ENCODE measurements at regions not wholly inside any gene's neighbourhood (a gene's known extent, or its start where the extent isn't known, plus 50 kb on each side); places are given as distances from the start of the nearest gene placed in this dataset.

DNA sequence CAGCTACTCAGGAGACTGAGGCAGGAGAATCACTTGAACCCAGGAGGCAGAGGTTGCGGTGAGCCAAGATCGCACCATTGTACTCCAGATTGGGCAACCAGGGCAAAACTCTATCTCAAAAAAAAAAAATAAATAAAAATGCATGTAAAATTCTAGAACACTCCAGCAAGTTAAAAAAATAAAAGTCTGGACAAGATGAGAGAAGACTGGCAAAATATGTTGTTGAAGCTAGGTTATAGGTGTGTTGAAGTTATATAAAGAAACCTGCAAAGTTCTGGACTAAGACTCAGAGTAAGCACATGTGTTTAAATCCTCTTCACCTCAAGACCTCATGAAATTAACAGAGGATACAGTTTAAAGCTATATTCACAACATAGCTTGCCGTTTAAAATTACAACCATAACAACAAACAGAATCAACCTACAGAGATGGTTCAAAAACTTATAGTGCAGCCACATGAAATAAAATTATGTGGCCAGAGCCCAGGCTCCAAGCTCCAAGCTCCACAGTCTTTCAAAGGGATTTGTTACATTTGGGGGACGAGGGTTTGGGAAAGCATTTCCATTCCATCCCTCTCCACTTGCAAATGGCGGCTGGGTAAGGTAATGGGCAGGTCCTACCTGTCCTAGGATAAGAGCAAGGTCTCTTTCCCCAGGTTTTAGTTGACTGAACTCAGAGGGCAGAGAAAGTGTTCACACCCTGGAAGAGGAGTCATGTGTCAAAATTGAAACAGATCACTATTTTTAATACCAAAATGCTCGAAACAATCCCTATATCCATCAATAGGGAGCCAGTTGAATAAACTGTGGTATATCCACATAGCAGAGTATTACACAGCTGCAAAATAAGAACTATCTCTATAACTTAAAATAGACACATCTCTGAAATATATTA is 59.9 kb upstream of the MYCN start:
- in situ Hi-C loops (cut with MboI; ENCODE audit: low sequenced_read_pairs, unreplicated experiment): no loop called here
- TF ChIP-seq, protein P1, sequence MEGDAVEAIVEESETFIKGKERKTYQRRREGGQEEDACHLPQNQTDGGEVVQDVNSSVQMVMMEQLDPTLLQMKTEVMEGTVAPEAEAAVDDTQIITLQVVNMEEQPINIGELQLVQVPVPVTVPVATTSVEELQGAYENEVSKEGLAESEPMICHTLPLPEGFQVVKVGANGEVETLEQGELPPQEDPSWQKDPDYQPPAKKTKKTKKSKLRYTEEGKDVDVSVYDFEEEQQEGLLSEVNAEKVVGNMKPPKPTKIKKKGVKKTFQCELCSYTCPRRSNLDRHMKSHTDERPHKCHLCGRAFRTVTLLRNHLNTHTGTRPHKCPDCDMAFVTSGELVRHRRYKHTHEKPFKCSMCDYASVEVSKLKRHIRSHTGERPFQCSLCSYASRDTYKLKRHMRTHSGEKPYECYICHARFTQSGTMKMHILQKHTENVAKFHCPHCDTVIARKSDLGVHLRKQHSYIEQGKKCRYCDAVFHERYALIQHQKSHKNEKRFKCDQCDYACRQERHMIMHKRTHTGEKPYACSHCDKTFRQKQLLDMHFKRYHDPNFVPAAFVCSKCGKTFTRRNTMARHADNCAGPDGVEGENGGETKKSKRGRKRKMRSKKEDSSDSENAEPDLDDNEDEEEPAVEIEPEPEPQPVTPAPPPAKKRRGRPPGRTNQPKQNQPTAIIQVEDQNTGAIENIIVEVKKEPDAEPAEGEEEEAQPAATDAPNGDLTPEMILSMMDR (IDR thresholded peaks at IDR 0.05; ENCODE audit: borderline replicate concordance, control extremely low read depth, extremely low read depth, insufficient read depth, missing control alignments): no peak
- no peak for DNase-seq (ENCODE audit: low spot score)

DNA sequence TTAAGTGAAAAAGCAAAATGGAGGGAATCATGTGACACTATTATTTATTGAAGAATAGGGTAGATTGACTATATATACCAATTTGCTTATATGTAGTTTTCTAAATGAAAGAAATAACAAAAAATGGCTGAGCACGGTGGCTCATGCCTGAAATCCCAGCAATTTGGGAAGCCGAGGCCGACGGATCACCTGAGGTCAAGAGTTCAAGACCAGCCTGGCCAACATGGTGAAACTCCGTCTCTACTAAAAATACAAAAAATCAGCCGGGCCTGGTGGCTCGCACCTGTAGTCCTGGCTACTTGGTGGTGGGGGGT is 59.3 kb upstream of the MYCN start:
- TF ChIP-seq, protein P1 (IDR thresholded peaks at IDR 0.05; ENCODE audit: borderline replicate concordance, control extremely low read depth, extremely low read depth, insufficient read depth, missing control alignments): no peak
- in situ Hi-C loops (cut with MboI; ENCODE audit: low sequenced_read_pairs, unreplicated experiment): no loop called here
- DNase-seq (ENCODE audit: low spot score): no peak

DNA sequence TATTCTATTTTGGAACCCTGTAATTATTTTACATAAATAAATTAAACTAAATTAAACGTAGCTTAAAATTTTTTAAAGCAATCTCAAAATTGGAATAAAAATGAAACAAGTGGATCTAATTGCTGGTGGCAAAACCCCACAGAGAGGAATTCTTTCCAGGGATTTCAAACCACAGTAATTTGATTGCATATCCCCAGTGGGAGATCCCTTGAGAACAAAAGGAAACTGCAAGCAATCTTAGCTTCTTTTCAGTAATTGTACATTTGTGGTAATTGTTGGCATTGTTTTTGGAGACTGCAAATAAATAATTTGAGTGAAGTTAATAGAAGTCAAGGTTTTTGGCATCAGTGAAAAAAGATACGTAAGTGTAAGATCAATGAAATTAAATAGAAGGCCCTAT is 58.7 kb upstream of the MYCN start:
- in situ Hi-C loops (cut with MboI; ENCODE audit: low sequenced_read_pairs, unreplicated experiment): no loop called here
- TF ChIP-seq, protein P1 (IDR thresholded peaks at IDR 0.05; ENCODE audit: borderline replicate concordance, control extremely low read depth, extremely low read depth, insufficient read depth, missing control alignments): no peak
- DNase-seq (ENCODE audit: low spot score): no peak

DNA sequence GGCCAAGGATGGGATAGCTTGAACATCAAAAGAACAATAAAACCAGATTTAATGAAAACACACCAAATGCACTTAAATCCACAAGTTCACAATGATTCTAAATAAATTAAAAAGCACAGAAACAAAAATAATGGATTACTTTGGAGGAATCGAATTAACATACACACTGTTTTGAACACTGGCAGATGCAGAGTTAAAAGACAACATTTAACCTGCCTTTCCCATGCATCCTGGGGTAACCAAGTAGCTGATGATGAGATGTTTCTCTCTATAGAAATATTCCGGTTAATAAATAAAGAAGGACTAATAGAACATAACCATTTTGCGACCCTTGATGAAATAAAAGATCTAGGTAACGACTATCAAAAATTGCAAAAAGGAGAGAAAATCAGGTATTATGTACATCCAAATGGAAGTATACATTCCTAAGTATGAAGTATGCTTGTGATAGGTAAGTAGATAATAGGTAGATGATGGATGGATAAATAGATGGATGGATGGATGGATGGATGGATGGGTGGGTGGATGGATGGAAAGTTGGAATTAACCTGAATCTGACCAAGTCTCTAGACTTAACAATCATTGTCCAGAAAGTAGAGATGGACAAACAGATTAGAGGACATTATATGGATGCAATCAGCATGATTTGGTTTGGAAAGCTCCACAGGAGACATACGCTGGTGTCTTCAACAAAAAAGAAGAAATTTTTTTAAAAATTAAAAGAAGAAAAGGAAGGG is 57.4 kb upstream of the MYCN start:
- no peak for DNase-seq (ENCODE audit: low spot score)
- TF ChIP-seq, protein P1 (IDR thresholded peaks at IDR 0.05; ENCODE audit: borderline replicate concordance, control extremely low read depth, extremely low read depth, insufficient read depth, missing control alignments): no peak
- in situ Hi-C loops (cut with MboI; ENCODE audit: low sequenced_read_pairs, unreplicated experiment): no loop called here

DNA sequence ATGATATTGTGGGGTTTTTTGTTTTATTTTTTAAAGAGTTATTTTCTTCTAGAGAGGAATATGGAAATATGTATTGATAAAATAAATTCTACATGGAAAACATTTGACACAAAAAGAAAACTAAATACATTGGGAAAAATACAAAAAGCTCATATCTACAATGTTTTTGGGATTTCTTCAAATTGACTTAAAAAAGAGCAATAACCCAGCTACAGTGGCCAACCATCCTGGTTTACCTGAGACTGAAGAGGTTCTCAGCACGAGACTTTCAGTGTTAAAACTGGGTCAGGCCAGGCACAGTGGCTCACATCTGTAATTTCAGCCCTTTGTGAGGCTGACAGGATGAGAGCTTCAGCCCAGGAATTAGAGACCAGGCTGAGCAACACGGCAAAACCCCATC is 56.7 kb upstream of the MYCN start:
- no peak for DNase-seq (ENCODE audit: low spot score)
- in situ Hi-C loops (cut with MboI; ENCODE audit: low sequenced_read_pairs, unreplicated experiment): no loop called here
- TF ChIP-seq, protein P1 (IDR thresholded peaks at IDR 0.05; ENCODE audit: borderline replicate concordance, control extremely low read depth, extremely low read depth, insufficient read depth, missing control alignments): no peak

DNA sequence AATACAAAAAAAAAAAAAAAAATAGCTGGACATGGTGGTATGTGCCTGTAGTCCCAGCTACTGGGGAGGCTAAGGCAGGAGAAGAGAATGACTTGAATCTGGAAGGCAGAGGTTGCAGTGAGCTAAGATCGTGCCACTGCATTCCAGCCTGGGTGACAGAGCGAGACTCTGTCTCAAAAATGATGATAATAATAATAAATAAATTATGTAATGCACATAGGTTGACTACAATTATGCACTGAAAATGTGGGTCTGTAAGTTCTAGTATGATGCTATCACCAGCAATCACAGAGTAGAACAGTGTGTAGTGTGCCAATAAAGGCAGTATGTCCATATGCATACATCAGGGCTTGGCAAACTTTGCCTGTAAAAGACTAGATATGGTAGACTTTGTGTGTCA is 55.6 kb upstream of the MYCN start:
- in situ Hi-C loops (cut with MboI; ENCODE audit: low sequenced_read_pairs, unreplicated experiment): no loop called here
- DNase-seq (ENCODE audit: low spot score): no peak
- TF ChIP-seq, protein P1 (IDR thresholded peaks at IDR 0.05; ENCODE audit: borderline replicate concordance, control extremely low read depth, extremely low read depth, insufficient read depth, missing control alignments): no peak
